ENCODE measurements at regions not wholly inside any gene's neighbourhood (a gene's known extent, or its start where the extent isn't known, plus 50 kb on each side); places are given as distances from the start of the nearest gene placed in this dataset.
"Not testable (repeated sequence)": the region's sequence is repeated elsewhere in the genome, so short reads cannot be mapped to it uniquely, and the experiment has no call there.

GRCh38 chr9:104195142-104195541 is 101.0 kb downstream of the SMC2 start:
- not testable (repeated sequence) for DNase-seq (ENCODE audit: low read depth in 3 of 3, low spot score in 2 of 3)

- no peak for DNase-seq (ENCODE audit: low read depth in 3 of 3, low spot score in 2 of 3)
Measured at GRCh38 chr9:104200456-104200994, 106.4 kb downstream of the SMC2 start.

GRCh38 chr9:104206766-104207165 is 112.7 kb downstream of the SMC2 start:
- DNase-seq (ENCODE audit: low read depth in 3 of 3, low spot score in 2 of 3): no peak

- DNase-seq (ENCODE audit: low read depth in 3 of 3, low spot score in 2 of 3): no peak
Measured at GRCh38 chr9:104209387-104209786, 115.3 kb downstream of the SMC2 start.

GRCh38 chr9:104227108-104227507 is 133.0 kb downstream of the SMC2 start:
- no peak for DNase-seq (ENCODE audit: low read depth in 3 of 3, low spot score in 2 of 3)

- no peak for DNase-seq (ENCODE audit: low read depth in 3 of 3, low spot score in 2 of 3)
Measured at GRCh38 chr9:104232781-104233341, 138.8 kb downstream of the SMC2 start.

GRCh38 chr9:104233366-104233765 is 139.3 kb downstream of the SMC2 start:
- DNase-seq (ENCODE audit: low read depth in 3 of 3, low spot score in 2 of 3): no peak

- not testable (repeated sequence) for DNase-seq (ENCODE audit: low read depth in 3 of 3, low spot score in 2 of 3)
Measured at GRCh38 chr9:104234632-104235337, 140.7 kb downstream of the SMC2 start.

- not testable (repeated sequence) for DNase-seq (ENCODE audit: low read depth in 3 of 3, low spot score in 2 of 3)
Measured at GRCh38 chr9:104235347-104236120, 141.4 kb downstream of the SMC2 start.

GRCh38 chr9:104238668-104239067 is 144.6 kb downstream of the SMC2 start:
- DNase-seq (ENCODE audit: low read depth in 3 of 3, low spot score in 2 of 3): no peak

- DNase-seq (ENCODE audit: low read depth in 3 of 3, low spot score in 2 of 3): no peak
Measured at GRCh38 chr9:104240890-104241289, 146.8 kb downstream of the SMC2 start.

- no peak for DNase-seq (ENCODE audit: low read depth in 3 of 3, low spot score in 2 of 3)
Measured at GRCh38 chr9:104245925-104246324, 151.8 kb downstream of the SMC2 start.

- DNase-seq (ENCODE audit: low read depth in 3 of 3, low spot score in 2 of 3): no peak
Measured at GRCh38 chr9:104247899-104248460, 153.9 kb downstream of the SMC2 start.

GRCh38 chr9:104256031-104256695 is 162.1 kb downstream of the SMC2 start:
- no peak for DNase-seq (ENCODE audit: low read depth in 3 of 3, low spot score in 2 of 3)

- no peak for DNase-seq (ENCODE audit: low read depth in 3 of 3, low spot score in 2 of 3)
Measured at GRCh38 chr9:104256696-104257062, 162.6 kb downstream of the SMC2 start.

GRCh38 chr9:104258296-104259011 is 164.3 kb downstream of the SMC2 start:
- no peak for DNase-seq (ENCODE audit: low read depth in 3 of 3, low spot score in 2 of 3)

- DNase-seq (ENCODE audit: low read depth in 3 of 3, low spot score in 2 of 3): no peak
Measured at GRCh38 chr9:104260004-104260403, 165.9 kb downstream of the SMC2 start.

GRCh38 chr9:104263942-104264341 is 169.8 kb downstream of the SMC2 start:
- no peak for DNase-seq (ENCODE audit: low read depth in 3 of 3, low spot score in 2 of 3)

GRCh38 chr9:104264431-104264830 is 170.3 kb downstream of the SMC2 start:
- DNase-seq (ENCODE audit: low read depth in 3 of 3, low spot score in 2 of 3): no peak

- no peak for DNase-seq (ENCODE audit: low read depth in 3 of 3, low spot score in 2 of 3)
Measured at GRCh38 chr9:104269374-104269773, 175.3 kb downstream of the SMC2 start.

All from right renal cortex interstitium (tissue), 3 donors.